ENCODE measurements at regions not wholly inside any gene's neighbourhood (a gene's known extent, or its start where the extent isn't known, plus 50 kb on each side); places are given as distances from the start of the nearest gene placed in this dataset.
"Not testable (repeated sequence)": the region's sequence is repeated elsewhere in the genome, so short reads cannot be mapped to it uniquely, and the experiment has no call there.

GRCh38 chr5:155148694-155149093 lies 135.1 kb downstream of the KIF4B start:
- Histone ChIP-seq H3K4me3 (no peak overlapping the region), H3K36me3 (no peaks in the 10 kb centered on the region), H3K27me3 (replicated peaks in 1 of 7) (no peaks in the 10 kb centered on the region), H3K4me1 (no peaks in the 10 kb centered on the region), H3K27ac (no peak overlapping the region), H3K9me3 (no peaks in the 10 kb centered on the region)
- intact Hi-C loops (cut with DNase I; ENCODE audit: low total_unique reads), result no loop called here
- DNase-seq, result no peak
- TF ChIP-seq POLR2A (IDR thresholded peaks at IDR 0.05), result no peak
- TF ChIP-seq CTCF (IDR thresholded peaks at IDR 0.05 in 8 of 11, conservative IDR thresholded peaks at IDR 0.05 in 3 of 11), result no peak
- TF ChIP-seq POLR2AphosphoS5 (IDR thresholded peaks at IDR 0.05), result no peak
- WGBS, 5 donors, result 64 to 89% (median 69%) methylated on average over 1 of the region's 1 CpG

- no peak overlapping the region for H3K27ac ChIP-seq
- TF ChIP-seq POLR2A (IDR thresholded peaks at IDR 0.05) (no peak), POLR2AphosphoS5 (IDR thresholded peaks at IDR 0.05) (no peak), CTCF (IDR thresholded peaks at IDR 0.05 in 8 of 11, conservative IDR thresholded peaks at IDR 0.05 in 3 of 11) (no peak)
- H3K4me1 ChIP-seq, result no peaks in the 10 kb centered on the region
- intact Hi-C loops (cut with DNase I; ENCODE audit: low total_unique reads), result no loop called here
- no peak overlapping the region for H3K4me3 ChIP-seq
- no peaks in the 10 kb centered on the region for H3K27me3 ChIP-seq (replicated peaks in 1 of 7)
- WGBS, 5 donors, result 16 to 37% (median 31%) methylated on average over 4 of the region's 4 CpGs
- no peak for DNase-seq
- no peaks in the 10 kb centered on the region for H3K9me3 ChIP-seq
- no peaks in the 10 kb centered on the region for H3K36me3 ChIP-seq
Observed at GRCh38 chr5:155150012-155150411, 136.5 kb downstream of the KIF4B start.

GRCh38 chr5:155154973-155155372 lies 141.4 kb downstream of the KIF4B start:
- no peak overlapping the region for H3K27ac ChIP-seq
- H3K4me1 ChIP-seq, result no peaks in the 10 kb centered on the region
- H3K36me3 ChIP-seq, result no peaks in the 10 kb centered on the region
- no peaks in the 10 kb centered on the region for H3K9me3 ChIP-seq
- DNase-seq, result no peak
- TF ChIP-seq POLR2A (IDR thresholded peaks at IDR 0.05) (no peak), CTCF (IDR thresholded peaks at IDR 0.05 in 8 of 11, conservative IDR thresholded peaks at IDR 0.05 in 3 of 11) (no peak), POLR2AphosphoS5 (IDR thresholded peaks at IDR 0.05) (no peak)
- H3K27me3 ChIP-seq (replicated peaks in 1 of 7), result no peaks in the 10 kb centered on the region
- intact Hi-C loops (cut with DNase I; ENCODE audit: low total_unique reads), result no loop called here
- no peak overlapping the region for H3K4me3 ChIP-seq

- WGBS, 5 donors, result 74 to 90% (median 84%) methylated on average over 7 of the region's 7 CpGs
- H3K27me3 ChIP-seq (replicated peaks in 1 of 7); H3K4me3 ChIP-seq; H3K9me3 ChIP-seq; H3K36me3 ChIP-seq; H3K4me1 ChIP-seq; intact Hi-C loops (cut with DNase I; ENCODE audit: low total_unique reads); DNase-seq; H3K27ac ChIP-seq: not testable (repeated sequence)
Observed at GRCh38 chr5:155163084-155163483, 149.5 kb downstream of the KIF4B start.

- 74 to 87% (median 77%) methylated on average over 3 of the region's 3 CpGs for WGBS, 5 donors
- peaks cover 0 to 8% (median 0%) of the 10 kb centered on the region in 8 donors for H3K9me3 ChIP-seq
- H3K36me3 ChIP-seq, result no peaks in the 10 kb centered on the region
- TF ChIP-seq CTCF (IDR thresholded peaks at IDR 0.05 in 8 of 11, conservative IDR thresholded peaks at IDR 0.05 in 3 of 11), result no peak
- intact Hi-C loops (cut with DNase I; ENCODE audit: low total_unique reads), result no loop called here
- H3K4me3 ChIP-seq, result no peak overlapping the region
- H3K4me1 ChIP-seq, result no peaks in the 10 kb centered on the region
- no peak for DNase-seq
- peaks cover 0 to 9% (median 0%) of the 10 kb centered on the region in 7 donors for H3K27me3 ChIP-seq (replicated peaks in 1 of 7)
- H3K27ac ChIP-seq, result no peak overlapping the region
Observed at GRCh38 chr5:155167736-155168135, 154.2 kb downstream of the KIF4B start.

Measured in spleen (tissue), 11 donors.